ENCODE measurements at regions not wholly inside any gene's neighbourhood (a gene's known extent, or its start where the extent isn't known, plus 50 kb on each side); places are given as distances from the start of the nearest gene placed in this dataset.

GRCh38 chr12:13478650-13479181, 282.2 kb downstream of the EMP1 start:
- DNase-seq: no peak

GRCh38 chr12:13474381-13474780, 277.9 kb downstream of the EMP1 start:
- no peak for DNase-seq

- DNase-seq: no peak
Observed at GRCh38 chr12:13472690-13473089, 276.2 kb downstream of the EMP1 start.

- no peak for DNase-seq
Observed at GRCh38 chr12:13471471-13471870, 274.9 kb downstream of the EMP1 start.

- DNase-seq: no peak
Observed at GRCh38 chr12:13465635-13466034, 269.1 kb downstream of the EMP1 start.

- DNase-seq: no peak
Observed at GRCh38 chr12:13463189-13463588, 266.7 kb downstream of the EMP1 start.

- DNase-seq: no peak
Observed at GRCh38 chr12:13462450-13462849, 265.9 kb downstream of the EMP1 start.

GRCh38 chr12:13455778-13456144, 259.2 kb downstream of the EMP1 start:
- no peak for DNase-seq

- no peak for DNase-seq
Observed at GRCh38 chr12:13454991-13455777, 258.7 kb downstream of the EMP1 start.

- DNase-seq: no peak
Observed at GRCh38 chr12:13452955-13453570, 256.5 kb downstream of the EMP1 start.

GRCh38 chr12:13451776-13452175, 255.2 kb downstream of the EMP1 start:
- DNase-seq: no peak

- no peak for DNase-seq
Observed at GRCh38 chr12:13450231-13451080, 253.9 kb downstream of the EMP1 start.

GRCh38 chr12:13444076-13444475, 247.6 kb downstream of the EMP1 start:
- DNase-seq: no peak

GRCh38 chr12:13443498-13443897, 247.0 kb downstream of the EMP1 start:
- no peak for DNase-seq

GRCh38 chr12:13443028-13443427, 246.5 kb downstream of the EMP1 start:
- DNase-seq: no peak

- no peak for DNase-seq
Observed at GRCh38 chr12:13442457-13442856, 245.9 kb downstream of the EMP1 start.

- DNase-seq: no peak
Observed at GRCh38 chr12:13440844-13441243, 244.3 kb downstream of the EMP1 start.

- DNase-seq: no peak
Observed at GRCh38 chr12:13437541-13437940, 241.0 kb downstream of the EMP1 start.

GRCh38 chr12:13436696-13437391, 240.3 kb downstream of the EMP1 start:
- no peak for DNase-seq

GRCh38 chr12:13436182-13436581, 239.7 kb downstream of the EMP1 start:
- DNase-seq: no peak

- no peak for DNase-seq
Observed at GRCh38 chr12:13435235-13435933, 238.9 kb downstream of the EMP1 start.

- DNase-seq: no peak
Observed at GRCh38 chr12:13433768-13434167, 237.2 kb downstream of the EMP1 start.
